Heart right ventricle (tissue), 16 donors: ENCODE measurements at regions not wholly inside any gene's neighbourhood (a gene's known extent, or its start where the extent isn't known, plus 50 kb on each side); places are given as distances from the start of the nearest gene placed in this dataset.
A peak's percentile ranks its signal among the peaks of the same experiment; 100 is the strongest.

ENCODE experiments used
- ATAC-seq, 8 donors: fragments of 200-7000 bp; cut with Tn5 transposase; one replicate each; pipeline ENCODE4 v1.9.1; 2020; ENCODE audit warnings: mild to moderate bottlenecking in 8 of 8, moderate library complexity in 8 of 8, moderate number of reproducible peaks in 1 of 8
- DNase-seq, 2 donors: peaks; one replicate each; pipeline ENCODE4 v3.0.0-alpha.2; 2020
- H3K27ac ChIP-seq, 10 donors: fragments of 200-600 bp; sonication (generic) in 2 of 10; one replicate each; pipeline versions ENCODE4 v1.5.0 to v1.8.0; 2020 to 2022; ENCODE audit warnings: mild to moderate bottlenecking in 3 of 10
- H3K27me3 ChIP-seq, 7 donors: fragments of 200-600 bp; one replicate each; pipeline ENCODE4 v1.8.0; 2021 to 2022; ENCODE audit warnings: mild to moderate bottlenecking in 2 of 7
- H3K36me3 ChIP-seq, 9 donors: fragments of 200-600 bp; sonication (generic) in 1 of 9; one replicate each; pipeline versions ENCODE4 v1.5.0 to v1.8.0; 2020 to 2022; ENCODE audit warnings: mild to moderate bottlenecking in 2 of 9
- H3K4me1 ChIP-seq, 9 donors: fragments of 200-600 bp; sonication (generic) in 1 of 9; one replicate each; pipeline versions ENCODE4 v1.5.0 to v1.8.0; 2020 to 2022; ENCODE audit warnings: mild to moderate bottlenecking in 4 of 9
- H3K4me3 ChIP-seq, 10 donors: fragments of 200-600 bp; sonication (generic) in 2 of 10; one replicate each; pipeline versions ENCODE4 v1.5.0 to v1.8.0; 2020 to 2022; ENCODE audit warnings: mild to moderate bottlenecking in 7 of 10, moderate library complexity in 2 of 10
- H3K9me3 ChIP-seq, 11 donors: fragments of 200-600 bp in 10 of 11; sonication (generic) in 2 of 11; one replicate each; pipeline versions ENCODE4 v1.5.0 to v1.8.0; 2013 to 2022; ENCODE audit warnings: mild to moderate bottlenecking in 2 of 11, control low read depth in 1 of 11, moderate library complexity in 1 of 11
- CTCF ChIP-seq, 9 donors: fragments of 200-600 bp; sonication (generic) in 2 of 9; IDR thresholded peaks; one replicate each; pipeline versions ENCODE4 v1.5.0 to v1.8.0; 2021 to 2022; ENCODE audit warnings: antibody characterized with exemption in 9 of 9, mild to moderate bottlenecking in 5 of 9, moderate library complexity in 1 of 9
- WGBS, 2 donors: extraction: QIAGEN DNeasy Blood & Tissue Kit; methylation state at CpG; one replicate each; pipeline ENCODE4 v1.1.7; 2013; ENCODE audit warnings: inconsistent platforms in 1 of 2; 5-methylcytosine and 5-hydroxymethylcytosine counted together
- intact Hi-C, 10 donors: fragments of 100-400 bp; cut with DNase I; formaldehyde crosslinking; loops; one replicate each; pipeline versions ENCODE4 v1.11.1 to v1.14.2; 2022
- donor health status: Arrhythmogenic right ventricular cardiomyopathy.
- donor health status: ischemic (EF 13 %, LVEDD 7.1; RV severe dilation, severe dysfunction).
- donor health status: healthy with polysubstance abuse.
- donor health status: DM: no; HTN: yes; CAD: no.
- donor health status: DM: no; HTN: no; CAD: no.
- donor health status: ischemic (EF 25% LVEDD 6.9; RV normal size, moderate dysfunction).
- donor health status: ischemic (EF 25% LVEDD 5.7; RV mildly dilated, moderate dysfunction).
- donor health status: healthy.
- donor health status: DM: yes; HTN: yes; CAD: no.
- donor health status: Ischemic cardiomyopathy.
- donor health status: ischemic (EF 35%, LVEDD 5.7; RV mildly dilated, moderate dysfunction).
- donor health status: nonischemic (EF 11% LVEDD 7.7; RV severe dilation, severe dysfunction).
- donor health status: DM: yes; HTN: yes; CAD: no.
- donor health status: PGD.
- donor health status: ischemic (EF 29% LVEDD 5.4; RV normal size, mild dysfunction).
- donor health status: nonischemic (EF 23%, LVEDD 6.1; RV moderate dilation, normal function).

- H3K4me1 ChIP-seq, result peaks cover 9 to 98% (median 64%) of the 10 kb centered on the region in 9 donors
- 15 to 27% methylated on average over 4 of the region's 4 CpGs for WGBS, 2 donors
- peak in 1 of 8 donors; percentile 28 for ATAC-seq
- no peak overlapping the region for H3K4me3 ChIP-seq
- no peak for TF ChIP-seq CTCF (IDR thresholded peaks at IDR 0.05)
- DNase-seq, result no peak
- no peaks in the 10 kb centered on the region for H3K27me3 ChIP-seq
- H3K9me3 ChIP-seq, result no peaks in the 10 kb centered on the region
- H3K36me3 ChIP-seq, result no peaks in the 10 kb centered on the region
- H3K27ac ChIP-seq, result peak overlapping the region in 4 of 10 donors; percentile 1 to 47 (median 29)
- intact Hi-C loops, result loop anchor here in 1 of 10 donors (10.0 kb wide), 1 partner anchor 66 kb away; no protein-coding TSS in a partner anchor
Measured at GRCh38 chr9:110078604-110079003, 129.4 kb downstream of the C9orf152 start.

GRCh38 chr9:110081395-110081794 is 126.6 kb downstream of the C9orf152 start:
- intact Hi-C loops, result loop anchor here in 1 of 10 donors (5.0 kb wide), 1 partner anchor 46 kb away; no protein-coding TSS in a partner anchor

GRCh38 chr9:110083866-110084265 is 124.1 kb downstream of the C9orf152 start:
- H3K27ac ChIP-seq, result peak overlapping the region in 1 of 10 donors; percentile 33
- WGBS, 2 donors, result 76 to 78% methylated on average over 3 of the region's 3 CpGs
- DNase-seq (no peak), ATAC-seq (no peak)
- no peaks in the 10 kb centered on the region for H3K27me3 ChIP-seq
- no peak for TF ChIP-seq CTCF (IDR thresholded peaks at IDR 0.05)
- H3K9me3 ChIP-seq, result no peaks in the 10 kb centered on the region
- H3K4me1 ChIP-seq, result peaks cover 10 to 94% (median 67%) of the 10 kb centered on the region in 9 donors
- intact Hi-C loops, result loop anchor here in 1 of 10 donors (5.0 kb wide), 1 partner anchor 43 kb away; no protein-coding TSS in a partner anchor
- H3K36me3 ChIP-seq, result no peaks in the 10 kb centered on the region
- H3K4me3 ChIP-seq, result no peak overlapping the region

More at GRCh38 chr9:110081395-110081794, 126.6 kb downstream of the C9orf152 start:
- Histone ChIP-seq H3K27ac (peak overlapping the region; percentile 52 to 91 (median 80)), H3K4me1 (peaks cover 9 to 91% (median 66%) of the 10 kb centered on the region in 9 donors), H3K9me3 (no peaks in the 10 kb centered on the region), H3K4me3 (no peak overlapping the region), H3K27me3 (no peaks in the 10 kb centered on the region), H3K36me3 (no peaks in the 10 kb centered on the region)
- no peak for TF ChIP-seq CTCF (IDR thresholded peaks at IDR 0.05)
- peak; percentile 36 to 86 (median 70) for ATAC-seq
- 16 to 26% methylated on average over 3 of the region's 3 CpGs for whole genome bisulfite sequencing, 2 donors
- no peak for DNase-seq

GRCh38 chr9:110086537-110086936 is 121.4 kb downstream of the C9orf152 start:
- Histone ChIP-seq H3K9me3 (no peaks in the 10 kb centered on the region), H3K4me1 (peaks cover 13 to 91% (median 66%) of the 10 kb centered on the region in 9 donors)
- peak in 3 of 8 donors; percentile 16 to 50 (median 31) for ATAC-seq

More at GRCh38 chr9:110086537-110086936, 121.4 kb downstream of the C9orf152 start:
- TF ChIP-seq CTCF (IDR thresholded peaks at IDR 0.05), result no peak
- WGBS, 2 donors, result 87 to 91% methylated on average over 1 of the region's 1 CpG
- no peak overlapping the region for H3K4me3 ChIP-seq
- H3K36me3 ChIP-seq, result no peaks in the 10 kb centered on the region
- intact Hi-C loops, result no loop called here
- no peak for DNase-seq
- H3K27ac ChIP-seq, result peak overlapping the region in 1 of 10 donors; percentile 3
- no peaks in the 10 kb centered on the region for H3K27me3 ChIP-seq
